Gastrocnemius medialis (tissue), 4 donors: ENCODE measurements at regions not wholly inside any gene's neighbourhood (a gene's known extent, or its start where the extent isn't known, plus 50 kb on each side); places are given as distances from the start of the nearest gene placed in this dataset.

ENCODE experiments used
- ATAC-seq, 2 donors: fragments of 150-250 bp; one replicate each; pipeline ENCODE4 v1.9.1; 2016
- DNase-seq, 2 donors: peaks; one replicate each; pipeline ENCODE4 v3.0.0-alpha.2; 2019
- H3K27ac ChIP-seq, 4 donors: fragments of 200-600 bp; sonication (generic); 1 replicate in 1 of 4; 2 replicates in 3 of 4; pipeline ENCODE4 v1.5.1; 2016 to 2018; ENCODE audit warnings: mild to moderate bottlenecking in 2 of 4, moderate library complexity in 1 of 4
- H3K27me3 ChIP-seq, 3 donors: fragments of 200-600 bp; sonication (generic) in 2 of 3; 1 replicate in 1 of 3; 2 replicates in 2 of 3; pipeline versions ENCODE4 v1.5.1 to v1.6.0; 2016 to 2019; ENCODE audit warnings: mild to moderate bottlenecking in 1 of 3, moderate library complexity in 1 of 3
- H3K36me3 ChIP-seq, 2 donors: fragments of 200-600 bp; sonication (generic) in 1 of 2; one replicate each; pipeline ENCODE4 v1.5.1; 2017 to 2018
- H3K4me1 ChIP-seq, 2 donors: fragments of 200-600 bp; sonication (generic) in 1 of 2; one replicate each; pipeline ENCODE4 v1.5.1; 2016 to 2017; ENCODE audit warnings: mild to moderate bottlenecking in 2 of 2
- H3K4me3 ChIP-seq, 4 donors: fragments of 200-600 bp; sonication (generic) in 3 of 4; 1 replicate in 1 of 4; 2 replicates in 3 of 4; pipeline ENCODE4 v1.5.1; 2016 to 2019; ENCODE audit warnings: mild to moderate bottlenecking in 2 of 4
- H3K9me3 ChIP-seq, 3 donors: fragments of 200-600 bp; sonication (generic) in 2 of 3; 1 replicate in 1 of 3; 2 replicates in 2 of 3; pipeline ENCODE4 v1.5.1; 2016 to 2019
- CTCF ChIP-seq, 5 experiments: fragments of 450-650 bp in 3 of 5; fragments of 200-600 bp in 2 of 5; sonication (generic) in 2 of 5; IDR thresholded peaks in 4 of 5; conservative IDR thresholded peaks in 1 of 5; 1 replicate in 4 of 5; 2 replicates in 1 of 5; pipeline ENCODE4 v1.5.1; 2016 to 2019; ENCODE audit warnings: antibody characterized with exemption in 5 of 5, mild to moderate bottlenecking in 3 of 5, moderate library complexity in 3 of 5
- POLR2A ChIP-seq, 2 donors: fragments of 450-650 bp; IDR thresholded peaks; one replicate each; pipeline ENCODE4 v1.6.1; 2017; ENCODE audit warnings: antibody characterized with exemption in 2 of 2, mild to moderate bottlenecking in 2 of 2, moderate library complexity in 2 of 2
- in situ Hi-C, 4 donors: fragments of 200-750 bp; cut with MboI; loops; one replicate each; pipeline versions ENCODE4 v1.15.0 to v1.8.0; 2017; ENCODE audit warnings: low sequenced_read_pairs in 4 of 4
- intact Hi-C: fragments of 100-400 bp; cut with DNase I; formaldehyde crosslinking; loops from one replicate; pipeline ENCODE4 v1.15.1; 2023; ENCODE audit warnings: low total_unique reads

GRCh38 chr2:85959826-85960225 lies 71.0 kb upstream of the ST3GAL5 start:
- TF ChIP-seq POLR2A (IDR thresholded peaks at IDR 0.05) (no peak), CTCF (IDR thresholded peaks at IDR 0.05 in 4 of 5, conservative IDR thresholded peaks at IDR 0.05 in 1 of 5) (no peak)
- ATAC-seq, result peak in 1 of 2 donors; percentile 34
- Histone ChIP-seq H3K4me3 (no peak overlapping the region), H3K9me3 (no peaks in the 10 kb centered on the region), H3K4me1 (peaks cover 24 to 26% of the 10 kb centered on the region in 2 donors), H3K27me3 (no peaks in the 10 kb centered on the region), H3K36me3 (no peaks in the 10 kb centered on the region), H3K27ac (no peak overlapping the region)
- intact Hi-C loops, result loop anchor here (5.0 kb wide), 2 partner anchors 68 to 77 kb away; no protein-coding TSS in a partner anchor
- in situ Hi-C loops, result no loop called here
- no peak for DNase-seq

- TF ChIP-seq CTCF (IDR thresholded peaks at IDR 0.05 in 4 of 5, conservative IDR thresholded peaks at IDR 0.05 in 1 of 5) (no peak), POLR2A (IDR thresholded peaks at IDR 0.05) (no peak)
- no peaks in the 10 kb centered on the region for H3K9me3 ChIP-seq
- no peaks in the 10 kb centered on the region for H3K36me3 ChIP-seq
- no peak overlapping the region for H3K4me3 ChIP-seq
- H3K27ac ChIP-seq, result no peak overlapping the region
- no peak for ATAC-seq
- in situ Hi-C loops, result no loop called here
- intact Hi-C loops, result loop anchor here (5.0 kb wide), 2 partner anchors 67 to 78 kb away; no protein-coding TSS in a partner anchor
- H3K4me1 ChIP-seq, result peaks cover 24 to 26% of the 10 kb centered on the region in 2 donors
- DNase-seq, result no peak
- H3K27me3 ChIP-seq, result no peaks in the 10 kb centered on the region
Measured at GRCh38 chr2:85959185-85959584, 70.4 kb upstream of the ST3GAL5 start.

- Histone ChIP-seq H3K27ac (no peak overlapping the region), H3K27me3 (no peaks in the 10 kb centered on the region), H3K4me3 (no peak overlapping the region), H3K9me3 (no peaks in the 10 kb centered on the region), H3K4me1 (peaks cover 24 to 26% of the 10 kb centered on the region in 2 donors), H3K36me3 (no peaks in the 10 kb centered on the region)
- ATAC-seq (no peak), DNase-seq (no peak)
- intact Hi-C loops (loop anchor here (5.0 kb wide), 2 partner anchors 66 to 79 kb away; no protein-coding TSS in a partner anchor), in situ Hi-C loops (no loop called here)
- no peak for TF ChIP-seq CTCF (IDR thresholded peaks at IDR 0.05 in 4 of 5, conservative IDR thresholded peaks at IDR 0.05 in 1 of 5)
- TF ChIP-seq POLR2A (IDR thresholded peaks at IDR 0.05), result no peak
Measured at GRCh38 chr2:85958731-85959130, 69.9 kb upstream of the ST3GAL5 start.

GRCh38 chr2:85957256-85957655 lies 68.5 kb upstream of the ST3GAL5 start:
- intact Hi-C loops, result loop anchor here (5.0 kb wide), 2 partner anchors 65 to 80 kb away; no protein-coding TSS in a partner anchor
- Histone ChIP-seq H3K9me3 (no peaks in the 10 kb centered on the region), H3K4me1 (peaks cover 24 to 26% of the 10 kb centered on the region in 2 donors), H3K36me3 (no peaks in the 10 kb centered on the region), H3K4me3 (no peak overlapping the region), H3K27me3 (no peaks in the 10 kb centered on the region), H3K27ac (peak overlapping the region in 2 of 4 donors; percentile 53 to 55)
- in situ Hi-C loops, result no loop called here
- DNase-seq (no peak), ATAC-seq (no peak)
- TF ChIP-seq CTCF (IDR thresholded peaks at IDR 0.05 in 4 of 5, conservative IDR thresholded peaks at IDR 0.05 in 1 of 5) (no peak), POLR2A (IDR thresholded peaks at IDR 0.05) (no peak)

- no peak for DNase-seq
- Histone ChIP-seq H3K4me1 (peaks cover 24 to 26% of the 10 kb centered on the region in 2 donors), H3K27me3 (no peaks in the 10 kb centered on the region), H3K36me3 (no peaks in the 10 kb centered on the region), H3K27ac (peak overlapping the region; percentile 53 to 60 (median 56)), H3K9me3 (no peaks in the 10 kb centered on the region), H3K4me3 (no peak overlapping the region)
- no peak for ATAC-seq
- in situ Hi-C loops (no loop called here), intact Hi-C loops (loop anchor here (5.0 kb wide), 2 partner anchors 64 to 81 kb away; no protein-coding TSS in a partner anchor)
- no peak for TF ChIP-seq POLR2A (IDR thresholded peaks at IDR 0.05)
- no peak for TF ChIP-seq CTCF (IDR thresholded peaks at IDR 0.05 in 4 of 5, conservative IDR thresholded peaks at IDR 0.05 in 1 of 5)
Measured at GRCh38 chr2:85956646-85957039, 67.9 kb upstream of the ST3GAL5 start.
